Choroid plexus epithelial cell (primary cell): ENCODE measurements at regions not wholly inside any gene's neighbourhood (a gene's known extent, or its start where the extent isn't known, plus 50 kb on each side); places are given as distances from the start of the nearest gene placed in this dataset.

Source experiments
- DNase-seq: peaks from one replicate; pipeline ENCODE4 v3.0.0-alpha.2; 2010; ENCODE audit warnings: low read depth
- H3K4me3 ChIP-seq: 2 replicates; pipeline ENCODE4 v1.5.1; 2011; ENCODE audit warnings: low read depth, mild to moderate bottlenecking, control low read depth, low read length, moderate library complexity
- CTCF ChIP-seq: conservative IDR thresholded peaks from 2 replicates; pipeline ENCODE4 v1.5.1; 2011; ENCODE audit warnings: low read depth, mild to moderate bottlenecking, control low read depth, inconsistent platforms, low read length, moderate library complexity

DNA sequence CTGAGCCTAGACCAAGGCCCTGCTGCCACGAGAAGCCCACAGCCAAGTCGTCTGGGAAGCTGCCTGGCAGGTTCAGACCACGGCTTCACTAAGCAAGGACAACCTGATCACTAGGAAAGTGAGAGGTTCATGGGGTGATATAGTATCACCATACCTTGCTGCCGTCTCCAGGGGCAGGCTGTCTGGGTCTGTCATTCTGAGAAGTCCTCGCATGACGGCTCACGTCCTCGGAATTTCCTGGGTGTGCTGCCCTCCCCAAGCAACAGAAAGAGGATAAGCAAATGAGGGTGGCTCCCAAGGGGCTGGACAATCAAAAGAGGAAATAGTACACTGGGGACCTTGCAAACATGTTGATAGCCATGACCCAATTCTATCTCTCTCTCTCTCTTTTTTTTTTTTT lies 207.4 kb upstream of the IGF1R start:
- no peak for DNase-seq
- H3K4me3 ChIP-seq = no peak overlapping the region
- no peak for TF ChIP-seq CTCF

DNA sequence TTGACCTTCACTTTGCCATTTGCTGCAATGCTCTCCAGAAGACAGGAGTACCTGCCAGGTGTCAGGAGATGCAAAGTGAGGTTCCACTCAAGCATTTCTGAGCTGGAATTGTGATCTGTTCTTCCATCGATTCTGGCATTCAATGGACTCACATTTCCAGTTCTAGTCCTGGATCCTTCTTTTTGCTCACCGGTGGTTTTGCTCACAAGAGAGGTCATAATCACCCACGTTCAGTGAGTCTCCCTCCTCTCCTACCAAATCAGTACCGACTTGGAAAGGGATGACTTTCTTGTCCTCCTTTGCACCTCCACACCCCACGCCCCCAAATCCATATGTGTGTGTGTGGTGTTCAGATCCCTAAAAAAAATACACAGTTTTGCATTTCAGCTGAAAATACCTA lies 206.7 kb upstream of the IGF1R start:
- TF ChIP-seq CTCF = no peak
- no peak for DNase-seq
- no peak overlapping the region for H3K4me3 ChIP-seq

GRCh38 chr15:98442379-98442833 lies 205.9 kb upstream of the IGF1R start:
- peak; percentile 90 for TF ChIP-seq CTCF
- peak; percentile 88 for DNase-seq
- no peak overlapping the region for H3K4me3 ChIP-seq

DNA sequence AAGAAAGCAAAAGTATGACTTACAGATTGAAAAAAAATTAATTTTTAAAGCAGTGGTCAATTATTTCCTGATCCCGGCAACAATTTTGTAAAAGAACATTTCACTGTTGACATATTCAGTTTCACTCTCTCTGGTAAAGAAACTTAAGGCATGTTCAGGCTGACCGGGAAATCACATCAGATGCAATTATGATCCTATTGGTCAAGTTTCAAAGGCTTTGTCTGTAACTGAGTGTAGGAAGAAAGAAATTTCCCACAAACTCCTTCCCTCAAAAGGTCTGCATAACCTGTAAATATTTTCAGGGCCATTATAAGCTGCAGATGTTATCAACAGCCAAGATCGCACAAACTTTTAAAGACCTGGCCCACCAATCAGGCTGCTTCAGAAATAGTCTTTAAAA lies 205.4 kb upstream of the IGF1R start:
- no peak for TF ChIP-seq CTCF
- no peak for DNase-seq
- H3K4me3 ChIP-seq = no peak overlapping the region

DNA sequence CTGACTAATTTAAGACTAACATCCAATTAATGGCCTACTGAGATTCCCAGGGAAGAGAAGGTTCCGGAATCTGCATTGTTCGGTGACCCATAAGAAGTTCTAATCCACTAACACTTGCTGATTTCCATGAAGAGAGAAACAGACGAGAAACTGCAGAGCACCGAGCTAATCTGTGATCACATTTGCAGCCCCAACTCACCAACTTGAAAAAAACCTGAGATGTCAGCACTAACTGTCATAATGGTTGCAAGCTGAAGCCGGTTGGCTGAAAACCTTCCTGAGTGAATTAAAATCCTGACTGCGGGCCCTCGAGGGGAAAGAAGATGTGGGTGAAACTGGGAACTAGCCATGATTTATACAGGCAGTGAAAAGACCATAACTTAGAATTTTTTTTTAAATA lies 204.8 kb upstream of the IGF1R start:
- no peak for DNase-seq
- H3K4me3 ChIP-seq = no peak overlapping the region
- TF ChIP-seq CTCF = no peak

DNA sequence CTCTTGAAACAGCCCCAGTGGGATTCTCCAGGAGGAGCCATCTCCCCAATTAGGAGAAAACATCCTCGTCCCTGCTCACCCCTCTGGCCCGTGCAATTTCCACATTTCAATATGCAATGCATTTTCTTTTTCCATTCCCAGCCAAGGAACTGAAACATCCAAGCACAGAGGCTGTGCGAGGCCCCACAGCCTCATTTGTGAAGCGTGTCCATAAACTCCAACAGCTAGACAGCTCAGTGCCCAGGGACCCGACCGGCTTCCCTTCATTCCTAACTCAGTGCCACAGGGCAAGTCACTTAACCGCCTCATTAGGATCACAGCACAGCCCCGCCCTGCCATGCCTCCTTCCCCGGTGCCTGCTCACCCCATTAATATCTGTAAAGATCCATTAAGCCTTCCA lies 204.2 kb upstream of the IGF1R start:
- TF ChIP-seq CTCF = no peak
- no peak overlapping the region for H3K4me3 ChIP-seq
- DNase-seq = no peak

DNA sequence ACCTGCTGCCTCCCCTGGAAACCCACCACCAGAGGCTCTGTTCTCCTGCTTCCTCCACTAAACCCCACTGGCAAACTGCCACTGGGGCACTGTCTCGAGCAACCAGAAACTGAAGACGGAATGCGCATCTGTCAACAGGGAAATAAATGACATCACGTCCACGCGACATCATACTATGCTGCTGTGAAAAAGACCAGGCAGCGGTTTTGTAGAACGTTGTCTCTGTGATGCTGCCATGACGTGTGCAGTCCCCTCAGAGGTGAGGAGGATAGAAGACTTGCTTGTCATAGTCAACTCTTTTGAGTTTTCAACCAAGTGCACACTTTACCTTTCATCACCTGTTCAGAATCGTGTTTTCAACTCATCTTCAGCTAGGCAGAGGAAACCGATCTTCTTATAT lies 203.0 kb upstream of the IGF1R start:
- no peak for TF ChIP-seq CTCF
- H3K4me3 ChIP-seq = no peak overlapping the region
- DNase-seq = no peak
